Smooth muscle cell (in vitro differentiated cells): ENCODE measurements at regions not wholly inside any gene's neighbourhood (a gene's known extent, or its start where the extent isn't known, plus 50 kb on each side); places are given as distances from the start of the nearest gene placed in this dataset. TPM values are rescaled to one million over a fixed set of nuclear protein-coding genes. Genes with fewer than 3 reads are reported as not detected.

ENCODE experiments used
- DNase-seq: peaks from one replicate; lab custom pipeline; 2025; ENCODE audit not compliant: unreplicated experiment; lab: John Stamatoyannopoulos, UW
- H2AFZ ChIP-seq: fragments of 200-600 bp; sonication (generic); 2 replicates; pipeline ENCODE4 v1.6.0; 2016; ENCODE audit warnings: antibody characterized with exemption, low read depth, mild to moderate bottlenecking
- H3F3A ChIP-seq: fragments of 200-600 bp; sonication (generic); 2 replicates; pipeline ENCODE4 v1.6.0; 2017; ENCODE audit warnings: antibody characterized with exemption, low read depth
- H3K27ac ChIP-seq: fragments of 200-600 bp; sonication (generic); 2 replicates; pipeline ENCODE4 v1.5.1; 2016; ENCODE audit warnings: low read depth, mild to moderate bottlenecking
- H3K27me3 ChIP-seq: fragments of 200-600 bp; sonication (generic); 2 replicates; pipeline ENCODE4 v1.6.1; 2016; ENCODE audit warnings: low read depth, mild to moderate bottlenecking
- H3K36me3 ChIP-seq: fragments of 200-600 bp; sonication (generic); 2 replicates; pipeline ENCODE4 v1.5.1; 2016; ENCODE audit warnings: low read depth
- H3K4me1 ChIP-seq: fragments of 200-600 bp; sonication (generic); 2 replicates; pipeline ENCODE4 v1.5.1; 2016; ENCODE audit warnings: low read depth
- H3K4me2 ChIP-seq: fragments of 200-600 bp; sonication (generic); 2 replicates; pipeline ENCODE4 v1.6.0; 2016; ENCODE audit warnings: mild to moderate bottlenecking
- H3K4me3 ChIP-seq: fragments of 200-600 bp; sonication (generic); 2 replicates; pipeline ENCODE4 v1.5.1; 2016; ENCODE audit warnings: mild to moderate bottlenecking
- H3K79me2 ChIP-seq: fragments of 200-600 bp; sonication (generic); 2 replicates; pipeline ENCODE4 v1.6.0; 2016; ENCODE audit warnings: low read depth, mild to moderate bottlenecking
- H3K9ac ChIP-seq: fragments of 200-600 bp; sonication (generic); 2 replicates; pipeline ENCODE4 v1.6.0; 2016; ENCODE audit warnings: low read depth
- H3K9me3 ChIP-seq: fragments of 200-600 bp; sonication (generic); replicated peaks from 2 replicates; pipeline ENCODE4 v1.5.1; 2016; ENCODE audit warnings: low read depth
- H4K20me1 ChIP-seq: fragments of 200-600 bp; sonication (generic); 2 replicates; pipeline ENCODE4 v1.6.0; 2016; ENCODE audit warnings: low read depth
- CTCF ChIP-seq: fragments of 200-600 bp; sonication (generic); IDR thresholded peaks from 2 replicates; pipeline ENCODE4 v1.5.1; 2017; ENCODE audit warnings: borderline replicate concordance, mild to moderate bottlenecking, antibody characterized with exemption; ENCODE audit not compliant: insufficient read depth, poor library complexity, severe bottlenecking
- WGBS: methylation state at CpG from one replicate; pipeline ENCODE4 v1.1.7; 2016; ENCODE audit warnings: low lambda C conversion rate; 5-methylcytosine and 5-hydroxymethylcytosine counted together
- microRNA-seq: library from miRNA; unstranded; fragments of <30 nt; microRNA quantifications from one replicate; pipeline ENCODE4, GENCODE V29; 2016; ENCODE audit warnings: borderline number of aligned reads
- small RNA-seq: library from RNA; depleted of rRNA; stranded (forward); fragments of <200 nt; gene quantifications from one replicate; pipeline ENCODE3, GENCODE V24; 2014

GRCh38 chrX:140948827-140949226 lies 53.6 kb upstream of the SPANXB1 start:
- H2AFZ ChIP-seq = no peak overlapping the region
- WGBS = 81% methylated on average over 5 of the region's 5 CpGs

GRCh38 chrX:140949233-140949632 lies 53.2 kb upstream of the SPANXB1 start:
- Histone ChIP-seq H3F3A (no peaks in the 10 kb centered on the region), H3K27me3 (no peaks in the 10 kb centered on the region), H3K4me2 (no peak overlapping the region), H3K4me1 (no peaks in the 10 kb centered on the region), H3K9me3 (no peaks in the 10 kb centered on the region), H3K4me3 (no peak overlapping the region), H3K36me3 (no peaks in the 10 kb centered on the region), H4K20me1 (no peaks in the 10 kb centered on the region), H3K27ac (no peak overlapping the region), H3K79me2 (no peaks in the 10 kb centered on the region), H3K9ac (no peak overlapping the region), H2AFZ (no peak overlapping the region)
- DNase-seq = no peak
- WGBS = 71% methylated on average over 5 of the region's 5 CpGs
- no peak for TF ChIP-seq CTCF

More at GRCh38 chrX:140948827-140949226, 53.6 kb upstream of the SPANXB1 start:
- no peaks in the 10 kb centered on the region for H3K9me3 ChIP-seq
- no peak overlapping the region for H3K9ac ChIP-seq
- H3K4me2 ChIP-seq = no peak overlapping the region
- H3K4me3 ChIP-seq = no peak overlapping the region
- H3K79me2 ChIP-seq = no peaks in the 10 kb centered on the region
- no peaks in the 10 kb centered on the region for H3K4me1 ChIP-seq
- H4K20me1 ChIP-seq = no peaks in the 10 kb centered on the region
- no peaks in the 10 kb centered on the region for H3K36me3 ChIP-seq
- H3K27me3 ChIP-seq = no peaks in the 10 kb centered on the region
- H3K27ac ChIP-seq = no peak overlapping the region
- no peaks in the 10 kb centered on the region for H3F3A ChIP-seq
- DNase-seq = no peak
- TF ChIP-seq CTCF = no peak

Small RNA genes lying in the stretch of these regions (microRNA-seq; reads per million reads assigned to microRNA genes)
- gene MIR320D2 = not detected

Small RNA genes lying in the stretch of these regions (small RNA-seq; reads per million reads assigned to genes)
- gene MIR320D2 = not detected
